ENCODE measurements at regions not wholly inside any gene's neighbourhood (a gene's known extent, or its start where the extent isn't known, plus 50 kb on each side); places are given as distances from the start of the nearest gene placed in this dataset.

DNA sequence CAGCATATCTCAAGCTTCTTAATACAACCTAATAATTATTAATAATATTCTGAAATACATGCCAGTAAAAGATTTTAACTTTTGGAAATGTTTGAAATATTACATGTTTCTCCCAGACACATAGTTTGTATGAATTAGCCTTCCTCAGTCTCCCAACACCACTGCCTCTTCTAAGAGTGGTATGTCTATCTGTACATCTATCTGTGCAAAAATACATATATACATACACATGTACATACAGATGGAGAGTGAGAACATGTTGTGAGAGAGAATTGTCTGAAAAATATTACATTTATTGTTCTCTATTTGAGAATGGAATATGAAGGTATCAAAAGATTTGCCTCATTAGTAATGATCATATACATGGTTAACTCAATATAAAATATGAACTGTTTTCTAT lies 1567.2 kb upstream of the PRR20A start:
- no peak for TF ChIP-seq CTCF (IDR thresholded peaks at IDR 0.05)
- TF ChIP-seq POLR2A (IDR thresholded peaks at IDR 0.05), result no peak

Data from Peyer's patch (tissue), 4 donors.